ENCODE measurements at regions not wholly inside any gene's neighbourhood (a gene's known extent, or its start where the extent isn't known, plus 50 kb on each side); places are given as distances from the start of the nearest gene placed in this dataset.

- no peaks in the 10 kb centered on the region for H3K4me1 ChIP-seq (ENCODE audit: insufficient read depth, low read length)
- no peaks in the 10 kb centered on the region for H3K9me3 ChIP-seq (ENCODE audit: low read depth, low read length)
- H3K4me3 ChIP-seq (ENCODE audit: low read length), result no peak overlapping the region
- peaks cover 4% of the 10 kb centered on the region for H3K27me3 ChIP-seq (ENCODE audit: insufficient read depth, low read length)
Measured at GRCh38 chr1:184326278-184326677, 60.6 kb upstream of the C1orf21 start.

DNA sequence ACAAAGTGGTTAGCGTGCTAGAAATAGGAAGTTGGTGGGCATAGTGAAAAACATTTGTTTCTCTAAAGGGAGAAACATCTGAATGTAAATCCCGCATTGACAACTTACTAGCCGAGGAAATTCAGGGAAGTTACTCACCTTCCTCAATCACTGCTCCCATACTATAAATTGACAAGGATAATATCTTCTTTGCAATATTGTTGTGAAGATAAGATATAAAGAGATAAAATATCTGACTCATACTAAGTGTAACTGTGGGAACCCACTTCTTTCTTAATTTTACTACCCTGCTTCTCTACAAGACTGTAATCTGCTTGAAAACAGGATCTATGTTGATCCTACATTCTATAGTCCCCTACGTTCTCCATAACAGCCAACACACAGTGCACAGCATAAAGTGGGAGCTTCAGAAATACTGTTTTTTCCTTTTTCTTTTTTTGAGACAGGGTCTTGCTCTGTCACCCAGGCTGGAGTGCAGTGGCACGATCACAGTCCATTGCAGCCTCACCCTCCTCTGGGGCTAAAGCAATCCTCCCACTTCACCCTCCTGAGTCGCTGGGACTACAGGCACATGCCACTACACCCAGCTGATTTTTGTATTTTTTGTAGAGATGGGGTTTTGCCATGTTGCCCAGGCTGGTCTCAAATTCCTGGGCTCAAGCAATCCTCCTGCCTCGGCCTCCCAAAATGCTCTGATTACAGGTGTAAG, 57.4 kb upstream of the C1orf21 start:
- Histone ChIP-seq H3K9me3 (ENCODE audit: low read depth, low read length) (no peaks in the 10 kb centered on the region), H3K4me1 (ENCODE audit: insufficient read depth, low read length) (no peaks in the 10 kb centered on the region), H3K4me3 (ENCODE audit: low read length) (no peak overlapping the region), H3K27me3 (ENCODE audit: insufficient read depth, low read length) (no peaks in the 10 kb centered on the region)

GRCh38 chr1:184329962-184330868, 56.6 kb upstream of the C1orf21 start:
- Histone ChIP-seq H3K9me3 (ENCODE audit: low read depth, low read length) (no peaks in the 10 kb centered on the region), H3K4me1 (ENCODE audit: insufficient read depth, low read length) (no peaks in the 10 kb centered on the region), H3K4me3 (ENCODE audit: low read length) (no peak overlapping the region), H3K27me3 (ENCODE audit: insufficient read depth, low read length) (no peaks in the 10 kb centered on the region)

DNA sequence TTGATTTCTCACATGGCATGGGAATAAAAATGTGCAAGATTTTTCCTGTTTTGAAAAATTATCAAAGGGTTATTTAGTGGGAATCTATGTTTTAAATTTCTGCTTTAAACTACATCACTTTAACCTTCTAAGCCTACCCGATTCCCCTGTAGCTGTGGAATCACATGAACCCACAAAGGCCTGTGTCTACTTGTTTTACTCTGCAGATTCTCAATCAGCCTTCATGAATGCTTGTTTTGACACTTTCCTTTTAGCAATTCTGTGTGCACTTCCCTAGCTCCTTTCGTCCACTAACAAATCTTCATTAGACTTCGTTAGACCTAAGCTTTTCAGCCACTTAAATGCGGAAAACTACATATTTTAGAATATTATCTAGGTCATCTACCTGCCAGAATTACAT, 56.0 kb upstream of the C1orf21 start:
- H3K4me3 ChIP-seq (ENCODE audit: low read length), result no peak overlapping the region
- H3K9me3 ChIP-seq (ENCODE audit: low read depth, low read length), result no peaks in the 10 kb centered on the region
- H3K4me1 ChIP-seq (ENCODE audit: insufficient read depth, low read length), result no peaks in the 10 kb centered on the region
- no peaks in the 10 kb centered on the region for H3K27me3 ChIP-seq (ENCODE audit: insufficient read depth, low read length)
